Endothelial cell of hepatic sinusoid (primary cell): ENCODE measurements at regions not wholly inside any gene's neighbourhood (a gene's known extent, or its start where the extent isn't known, plus 50 kb on each side); places are given as distances from the start of the nearest gene placed in this dataset.

Source experiments
- in situ Hi-C: cut with HindIII; loops from 2 replicates; pipeline ENCODE4 v1.10.0; 2017; ENCODE audit warnings: low sequenced_read_pairs

GRCh38 chr6:73989428-73989827 is 293.4 kb downstream of the CD109 start:
- in situ Hi-C loops: no loop called here

GRCh38 chr6:73985891-73986290 is 289.9 kb downstream of the CD109 start:
- in situ Hi-C loops: no loop called here

GRCh38 chr6:73984571-73985210 is 288.7 kb downstream of the CD109 start:
- in situ Hi-C loops: no loop called here

GRCh38 chr6:73983367-73983766 is 287.4 kb downstream of the CD109 start:
- in situ Hi-C loops: no loop called here

- in situ Hi-C loops: no loop called here
Measured at GRCh38 chr6:73980096-73980495, 284.1 kb downstream of the CD109 start.

GRCh38 chr6:73978330-73978729 is 282.3 kb downstream of the CD109 start:
- in situ Hi-C loops: no loop called here

GRCh38 chr6:73972518-73972917 is 276.5 kb downstream of the CD109 start:
- in situ Hi-C loops: loop anchor here (25.0 kb wide), 1 partner anchor 1240 kb away; the partner anchor contains the start of gene COL12A1

- in situ Hi-C loops: loop anchor here (25.0 kb wide), 1 partner anchor 1242 kb away; the partner anchor contains the start of gene COL12A1
Measured at GRCh38 chr6:73969971-73970970, 274.3 kb downstream of the CD109 start.

GRCh38 chr6:73968221-73968757 is 272.3 kb downstream of the CD109 start:
- in situ Hi-C loops: loop anchor here (25.0 kb wide), 1 partner anchor 1244 kb away; the partner anchor contains the start of gene COL12A1

- in situ Hi-C loops: loop anchor here (25.0 kb wide), 1 partner anchor 1247 kb away; the partner anchor contains the start of gene COL12A1
Measured at GRCh38 chr6:73965539-73966029, 269.6 kb downstream of the CD109 start.

GRCh38 chr6:73964241-73964854 is 268.3 kb downstream of the CD109 start:
- in situ Hi-C loops: loop anchor here (25.0 kb wide), 1 partner anchor 1248 kb away; the partner anchor contains the start of gene COL12A1

GRCh38 chr6:73962884-73963283 is 266.9 kb downstream of the CD109 start:
- in situ Hi-C loops: loop anchor here (25.0 kb wide), 1 partner anchor 1249 kb away; the partner anchor contains the start of gene COL12A1

GRCh38 chr6:73956305-73956704 is 260.3 kb downstream of the CD109 start:
- in situ Hi-C loops: loop anchor here (25.0 kb wide), 1 partner anchor 1256 kb away; the partner anchor contains the start of gene COL12A1

GRCh38 chr6:73955800-73956199 is 259.8 kb downstream of the CD109 start:
- in situ Hi-C loops: loop anchor here (25.0 kb wide), 1 partner anchor 1257 kb away; the partner anchor contains the start of gene COL12A1

- in situ Hi-C loops: loop anchor here (25.0 kb wide), 1 partner anchor 1257 kb away; the partner anchor contains the start of gene COL12A1
Measured at GRCh38 chr6:73954881-73955280, 258.9 kb downstream of the CD109 start.

- in situ Hi-C loops: loop anchor here (25.0 kb wide), 1 partner anchor 1261 kb away; the partner anchor contains the start of gene COL12A1
Measured at GRCh38 chr6:73951183-73951582, 255.2 kb downstream of the CD109 start.

- in situ Hi-C loops: no loop called here
Measured at GRCh38 chr6:73943930-73944652, 248.1 kb downstream of the CD109 start.

- in situ Hi-C loops: no loop called here
Measured at GRCh38 chr6:73943411-73943810, 247.4 kb downstream of the CD109 start.

- in situ Hi-C loops: no loop called here
Measured at GRCh38 chr6:73942592-73943186, 246.7 kb downstream of the CD109 start.
